ENCODE measurements at regions not wholly inside any gene's neighbourhood (a gene's known extent, or its start where the extent isn't known, plus 50 kb on each side); places are given as distances from the start of the nearest gene placed in this dataset.

DNA sequence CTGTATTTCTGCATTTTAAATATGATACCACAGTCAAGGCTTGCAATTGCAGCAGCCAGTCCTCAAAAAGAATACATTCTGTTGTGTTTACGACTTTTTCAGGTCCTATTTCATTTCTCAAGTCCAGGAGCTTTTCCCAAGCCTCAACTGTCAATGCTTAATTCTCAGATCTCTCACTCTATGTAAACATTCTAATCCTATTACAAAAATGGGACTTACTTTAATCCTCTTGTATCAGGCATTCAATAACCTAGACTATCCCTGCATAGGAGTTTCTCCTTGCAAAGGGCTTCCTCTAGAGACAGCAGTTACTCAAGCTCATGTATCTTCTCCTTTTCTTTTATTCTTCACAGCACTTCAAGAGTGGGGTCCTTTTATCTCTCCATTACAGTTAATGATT, 1293.0 kb downstream of the GRIK2 start:
- Histone ChIP-seq H3K9me3 (replicated peaks; ENCODE audit: control insufficient read depth, insufficient read depth, low read length) (no peaks in the 10 kb centered on the region), H3K4me3 (replicated peaks in 1 of 3; ENCODE audit: insufficient read depth in 1 of 3, low read depth in 1 of 3, low read length in 3 of 3) (no peak overlapping the region), H3K79me2 (ENCODE audit: control insufficient read depth, insufficient read depth, low read length) (no peaks in the 10 kb centered on the region), H3K4me1 (ENCODE audit: control insufficient read depth, extremely low read depth, insufficient read depth, low read length) (no peaks in the 10 kb centered on the region), H3K9ac (replicated peaks; ENCODE audit: extremely low read depth, insufficient read depth, low read length) (no peak overlapping the region), H3K9me1 (replicated peaks; ENCODE audit: control insufficient read depth, extremely low read depth, insufficient read depth, low read length) (no peaks in the 10 kb centered on the region), H3K36me3 (ENCODE audit: control insufficient read depth in 2 of 2, extremely low read depth in 1 of 2, insufficient read depth in 2 of 2, low read length in 2 of 2) (no peaks in the 10 kb centered on the region), H3K27me3 (ENCODE audit: control insufficient read depth in 2 of 2, insufficient read depth in 2 of 2, low read length in 2 of 2) (no peaks in the 10 kb centered on the region), H3K27ac (ENCODE audit: insufficient read depth, low read depth, low read length) (no peak overlapping the region), H4K20me1 (replicated peaks; ENCODE audit: control insufficient read depth, extremely low read depth, insufficient read depth, low read length) (no peaks in the 10 kb centered on the region), H2AFZ (ENCODE audit: low read depth, low read length) (no peak overlapping the region), H3K4me2 (ENCODE audit: insufficient read depth, low read length) (no peak overlapping the region)
- TF ChIP-seq FOS (IDR thresholded peaks at IDR 0.05; ENCODE audit: borderline replicate concordance, insufficient read depth, low read length) = no peak
- TF ChIP-seq JUN (IDR thresholded peaks at IDR 0.05; ENCODE audit: borderline replicate concordance, insufficient read depth, insufficient read length, low read depth) = no peak
- TF ChIP-seq MYC (IDR thresholded peaks at IDR 0.05; ENCODE audit: low read depth, low read length) = no peak
- no peak for TF ChIP-seq POLR2AphosphoS5 (IDR thresholded peaks at IDR 0.05; ENCODE audit: insufficient read depth, low read depth, low read length)
- no peak for TF ChIP-seq EZH2 (IDR thresholded peaks at IDR 0.05; ENCODE audit: borderline replicate concordance, low read depth, low read length, severe bottlenecking)
- TF ChIP-seq POLR2A (IDR thresholded peaks at IDR 0.05; ENCODE audit: low read depth, low read length) = no peak
- DNase-seq (ENCODE audit: low read depth, low spot score) (no peak), FAIRE-seq (no peak)
- dilution Hi-C loops (cut with MboI; ENCODE audit: extremely low pct_ligation_motif_present, low sequenced_read_pairs) = no loop called here
- POLR2A ChIA-PET = no interaction called here
- no TSS peak for BruUV-seq (replicated peaks)
- intact Hi-C loops (cut with micrococcal nuclease) = no loop called here
- CTCF ChIA-PET = no interaction called here

DNA sequence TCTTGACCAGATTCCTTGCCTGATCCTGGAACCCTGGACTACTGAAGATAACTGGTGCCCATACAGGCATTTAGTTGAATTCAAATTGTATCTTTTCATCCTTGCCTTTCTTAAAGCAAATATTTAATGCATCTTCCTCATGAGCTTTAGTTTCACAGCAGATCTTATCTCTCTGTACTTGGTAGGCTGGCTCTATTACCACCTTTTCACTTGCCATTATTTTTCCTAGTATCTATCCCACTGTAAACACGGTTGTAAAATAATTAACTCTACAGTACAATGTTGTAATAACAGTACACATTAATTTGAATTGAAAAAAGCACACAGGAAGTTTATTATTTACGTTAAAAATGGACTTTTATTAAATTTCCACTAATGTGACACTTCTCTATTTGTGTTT, 1286.9 kb downstream of the GRIK2 start:
- H3K9me3 ChIP-seq (replicated peaks; ENCODE audit: control insufficient read depth, insufficient read depth, low read length) = no peaks in the 10 kb centered on the region
- CTCF ChIA-PET = no interaction called here
- POLR2A ChIA-PET = no interaction called here
- no peaks in the 10 kb centered on the region for H3K9me1 ChIP-seq (replicated peaks; ENCODE audit: control insufficient read depth, extremely low read depth, insufficient read depth, low read length)
- H3K4me1 ChIP-seq (ENCODE audit: control insufficient read depth, extremely low read depth, insufficient read depth, low read length) = no peaks in the 10 kb centered on the region
- intact Hi-C loops (cut with micrococcal nuclease) = no loop called here
- no peaks in the 10 kb centered on the region for H3K27me3 ChIP-seq (ENCODE audit: control insufficient read depth in 2 of 2, insufficient read depth in 2 of 2, low read length in 2 of 2)
- no peak overlapping the region for H3K4me3 ChIP-seq (replicated peaks in 1 of 3; ENCODE audit: insufficient read depth in 1 of 3, low read depth in 1 of 3, low read length in 3 of 3)
- BruUV-seq (replicated peaks) = no TSS peak
- no peak overlapping the region for H3K27ac ChIP-seq (ENCODE audit: insufficient read depth, low read depth, low read length)
- H2AFZ ChIP-seq (ENCODE audit: low read depth, low read length) = no peak overlapping the region
- H3K79me2 ChIP-seq (ENCODE audit: control insufficient read depth, insufficient read depth, low read length) = no peaks in the 10 kb centered on the region
- TF ChIP-seq POLR2AphosphoS5 (IDR thresholded peaks at IDR 0.05; ENCODE audit: insufficient read depth, low read depth, low read length) (no peak), JUN (IDR thresholded peaks at IDR 0.05; ENCODE audit: borderline replicate concordance, insufficient read depth, insufficient read length, low read depth) (no peak), MYC (IDR thresholded peaks at IDR 0.05; ENCODE audit: low read depth, low read length) (no peak), GATA2 (IDR thresholded peaks at IDR 0.05; ENCODE audit: insufficient read depth, insufficient read length, low read depth, low read length) (no peak), EZH2 (IDR thresholded peaks at IDR 0.05; ENCODE audit: borderline replicate concordance, low read depth, low read length, severe bottlenecking) (no peak), MAX (IDR thresholded peaks at IDR 0.05; ENCODE audit: insufficient read depth, insufficient read length) (no peak), FOS (IDR thresholded peaks at IDR 0.05; ENCODE audit: borderline replicate concordance, insufficient read depth, low read length) (no peak), POLR2A (IDR thresholded peaks at IDR 0.05; ENCODE audit: low read depth, low read length) (no peak)
- TF ChIP-seq, protein P1, sequence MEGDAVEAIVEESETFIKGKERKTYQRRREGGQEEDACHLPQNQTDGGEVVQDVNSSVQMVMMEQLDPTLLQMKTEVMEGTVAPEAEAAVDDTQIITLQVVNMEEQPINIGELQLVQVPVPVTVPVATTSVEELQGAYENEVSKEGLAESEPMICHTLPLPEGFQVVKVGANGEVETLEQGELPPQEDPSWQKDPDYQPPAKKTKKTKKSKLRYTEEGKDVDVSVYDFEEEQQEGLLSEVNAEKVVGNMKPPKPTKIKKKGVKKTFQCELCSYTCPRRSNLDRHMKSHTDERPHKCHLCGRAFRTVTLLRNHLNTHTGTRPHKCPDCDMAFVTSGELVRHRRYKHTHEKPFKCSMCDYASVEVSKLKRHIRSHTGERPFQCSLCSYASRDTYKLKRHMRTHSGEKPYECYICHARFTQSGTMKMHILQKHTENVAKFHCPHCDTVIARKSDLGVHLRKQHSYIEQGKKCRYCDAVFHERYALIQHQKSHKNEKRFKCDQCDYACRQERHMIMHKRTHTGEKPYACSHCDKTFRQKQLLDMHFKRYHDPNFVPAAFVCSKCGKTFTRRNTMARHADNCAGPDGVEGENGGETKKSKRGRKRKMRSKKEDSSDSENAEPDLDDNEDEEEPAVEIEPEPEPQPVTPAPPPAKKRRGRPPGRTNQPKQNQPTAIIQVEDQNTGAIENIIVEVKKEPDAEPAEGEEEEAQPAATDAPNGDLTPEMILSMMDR (IDR thresholded peaks at IDR 0.05; ENCODE audit: extremely low read depth in 1 of 2, insufficient read depth in 1 of 2, low read depth in 1 of 2, low read length in 2 of 2) = no peak
- H3K36me3 ChIP-seq (ENCODE audit: control insufficient read depth in 2 of 2, extremely low read depth in 1 of 2, insufficient read depth in 2 of 2, low read length in 2 of 2) = no peaks in the 10 kb centered on the region
- no peak for FAIRE-seq
- H3K9ac ChIP-seq (replicated peaks; ENCODE audit: extremely low read depth, insufficient read depth, low read length) = no peak overlapping the region
- dilution Hi-C loops (cut with MboI; ENCODE audit: extremely low pct_ligation_motif_present, low sequenced_read_pairs) = no loop called here
- no peak overlapping the region for H3K4me2 ChIP-seq (ENCODE audit: insufficient read depth, low read length)
- H4K20me1 ChIP-seq (replicated peaks; ENCODE audit: control insufficient read depth, extremely low read depth, insufficient read depth, low read length) = no peaks in the 10 kb centered on the region
- no peak for DNase-seq (ENCODE audit: low read depth, low spot score)

All from endothelial cell of umbilical vein (primary cell).